HCT116 (cell line): ENCODE measurements at regions not wholly inside any gene's neighbourhood (a gene's known extent, or its start where the extent isn't known, plus 50 kb on each side); places are given as distances from the start of the nearest gene placed in this dataset.

ENCODE experiments used
- ATF3 ChIP-seq: IDR thresholded peaks from 2 replicates; pipeline ENCODE4 v1.6.1; 2012
- CTCF ChIP-seq, 3 experiments: fragments of 200-600 bp in 1 of 3; sonication (generic) in 1 of 3; IDR thresholded peaks in 2 of 3; conservative IDR thresholded peaks in 1 of 3; 2 replicates each; pipeline ENCODE4 v1.5.1; 2012 to 2017; ENCODE audit warnings: low read depth in 2 of 3, low read length in 2 of 3, antibody characterized with exemption in 1 of 3, borderline replicate concordance in 1 of 3, control low read depth in 1 of 3, mild to moderate bottlenecking in 1 of 3, mixed read lengths in 1 of 3, mixed run types in 1 of 3, moderate library complexity in 1 of 3; ENCODE audit not compliant: insufficient read depth in 1 of 3
- EZH2 ChIP-seq: fragments of 200-600 bp; sonication (generic); IDR thresholded peaks from 2 replicates; pipeline ENCODE4 v1.6.1; 2017; ENCODE audit warnings: antibody characterized with exemption, mixed run types
- EZH2phosphoT487 ChIP-seq: fragments of 200-600 bp; IDR thresholded peaks from 2 replicates; pipeline ENCODE4 v1.6.1; 2018; ENCODE audit warnings: antibody characterized with exemption, borderline replicate concordance
- FOSL1 ChIP-seq: IDR thresholded peaks from 2 replicates; pipeline ENCODE4 v1.6.1; 2012; ENCODE audit warnings: low read depth
- JUND ChIP-seq: IDR thresholded peaks from 2 replicates; pipeline ENCODE4 v1.6.1; 2012
- POLR2A ChIP-seq: IDR thresholded peaks from 2 replicates; pipeline ENCODE4 v1.7.0; 2011; ENCODE audit warnings: borderline replicate concordance; ENCODE audit not compliant: insufficient read depth, insufficient read length; ENCODE audit errors: extremely low read depth
- POLR2AphosphoS5 ChIP-seq: IDR thresholded peaks from 2 replicates; pipeline ENCODE4 v1.6.1; 2011; ENCODE audit warnings: mild to moderate bottlenecking, low read depth, low read length, moderate library complexity
- RAD21 ChIP-seq: IDR thresholded peaks from 2 replicates; pipeline ENCODE4 v1.6.1; 2012; ENCODE audit warnings: low read depth, mild to moderate bottlenecking
- SIN3A ChIP-seq: IDR thresholded peaks from 2 replicates; pipeline ENCODE4 v1.6.1; 2012; ENCODE audit warnings: low read depth
- TF ChIP-seq, protein P1 (sequence below): IDR thresholded peaks from 2 replicates; pipeline ENCODE4 v1.6.1; 2012; ENCODE audit warnings: low read depth
- TF ChIP-seq, protein P2 (sequence below): IDR thresholded peaks from 2 replicates; pipeline ENCODE4 v1.6.1; 2012

GRCh38 chr11:129249351-129249750, 57.2 kb upstream of the ARHGAP32 start:
- TF ChIP-seq POLR2A (no peak), CTCF (IDR thresholded peaks at IDR 0.05 in 2 of 3, conservative IDR thresholded peaks at IDR 0.05 in 1 of 3; ENCODE audit: borderline replicate concordance in 1 of 3, insufficient read depth in 1 of 3, low read depth in 2 of 3, low read length in 2 of 3) (no peak), POLR2AphosphoS5 (no peak), FOSL1 (peak; percentile 71), ATF3 (no peak), JUND (peak; percentile 64), EZH2 (no peak), SIN3A (0 out of 2 replicates have a peak, but pooled peaks have one; percentile 39), EZH2phosphoT487 (no peak), RAD21 (no peak)
- TF ChIP-seq, protein P1, sequence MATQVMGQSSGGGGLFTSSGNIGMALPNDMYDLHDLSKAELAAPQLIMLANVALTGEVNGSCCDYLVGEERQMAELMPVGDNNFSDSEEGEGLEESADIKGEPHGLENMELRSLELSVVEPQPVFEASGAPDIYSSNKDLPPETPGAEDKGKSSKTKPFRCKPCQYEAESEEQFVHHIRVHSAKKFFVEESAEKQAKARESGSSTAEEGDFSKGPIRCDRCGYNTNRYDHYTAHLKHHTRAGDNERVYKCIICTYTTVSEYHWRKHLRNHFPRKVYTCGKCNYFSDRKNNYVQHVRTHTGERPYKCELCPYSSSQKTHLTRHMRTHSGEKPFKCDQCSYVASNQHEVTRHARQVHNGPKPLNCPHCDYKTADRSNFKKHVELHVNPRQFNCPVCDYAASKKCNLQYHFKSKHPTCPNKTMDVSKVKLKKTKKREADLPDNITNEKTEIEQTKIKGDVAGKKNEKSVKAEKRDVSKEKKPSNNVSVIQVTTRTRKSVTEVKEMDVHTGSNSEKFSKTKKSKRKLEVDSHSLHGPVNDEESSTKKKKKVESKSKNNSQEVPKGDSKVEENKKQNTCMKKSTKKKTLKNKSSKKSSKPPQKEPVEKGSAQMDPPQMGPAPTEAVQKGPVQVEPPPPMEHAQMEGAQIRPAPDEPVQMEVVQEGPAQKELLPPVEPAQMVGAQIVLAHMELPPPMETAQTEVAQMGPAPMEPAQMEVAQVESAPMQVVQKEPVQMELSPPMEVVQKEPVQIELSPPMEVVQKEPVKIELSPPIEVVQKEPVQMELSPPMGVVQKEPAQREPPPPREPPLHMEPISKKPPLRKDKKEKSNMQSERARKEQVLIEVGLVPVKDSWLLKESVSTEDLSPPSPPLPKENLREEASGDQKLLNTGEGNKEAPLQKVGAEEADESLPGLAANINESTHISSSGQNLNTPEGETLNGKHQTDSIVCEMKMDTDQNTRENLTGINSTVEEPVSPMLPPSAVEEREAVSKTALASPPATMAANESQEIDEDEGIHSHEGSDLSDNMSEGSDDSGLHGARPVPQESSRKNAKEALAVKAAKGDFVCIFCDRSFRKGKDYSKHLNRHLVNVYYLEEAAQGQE = no peak
- TF ChIP-seq, protein P2, sequence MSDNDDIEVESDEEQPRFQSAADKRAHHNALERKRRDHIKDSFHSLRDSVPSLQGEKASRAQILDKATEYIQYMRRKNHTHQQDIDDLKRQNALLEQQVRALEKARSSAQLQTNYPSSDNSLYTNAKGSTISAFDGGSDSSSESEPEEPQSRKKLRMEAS = no peak
